Spleen (tissue), 11 donors: ENCODE measurements at regions not wholly inside any gene's neighbourhood (a gene's known extent, or its start where the extent isn't known, plus 50 kb on each side); places are given as distances from the start of the nearest gene placed in this dataset.

Source experiments
- DNase-seq: peaks from one replicate; pipeline ENCODE4 v3.0.0-alpha.2; 2020
- H3K27ac ChIP-seq, 8 donors: fragments of 200-600 bp; sonication (generic) in 7 of 8; 1 replicate in 4 of 8; 2 replicates in 4 of 8; pipeline versions ENCODE4 v1.5.0 to v1.8.0; 2016 to 2021; ENCODE audit warnings: inconsistent platforms in 4 of 8, mild to moderate bottlenecking in 4 of 8, moderate library complexity in 1 of 8
- H3K27me3 ChIP-seq, 7 donors: fragments of 200-600 bp; sonication (generic) in 6 of 7; replicated peaks in 1 of 7; 1 replicate in 4 of 7; 2 replicates in 3 of 7; pipeline versions ENCODE4 v1.5.0 to v1.8.0; 2016 to 2021; ENCODE audit warnings: inconsistent platforms in 3 of 7, mild to moderate bottlenecking in 1 of 7
- H3K36me3 ChIP-seq, 6 donors: fragments of 200-600 bp; sonication (generic) in 5 of 6; 1 replicate in 4 of 6; 2 replicates in 2 of 6; pipeline versions ENCODE4 v1.5.0 to v1.8.0; 2016 to 2021; ENCODE audit warnings: inconsistent platforms in 2 of 6
- H3K4me1 ChIP-seq, 6 donors: fragments of 200-600 bp; sonication (generic) in 5 of 6; 1 replicate in 3 of 6; 2 replicates in 3 of 6; pipeline versions ENCODE4 v1.5.0 to v1.8.0; 2016 to 2021; ENCODE audit warnings: inconsistent platforms in 3 of 6
- H3K4me3 ChIP-seq, 8 donors: fragments of 200-600 bp; sonication (generic) in 7 of 8; 1 replicate in 4 of 8; 2 replicates in 4 of 8; pipeline versions ENCODE4 v1.5.0 to v1.8.0; 2016 to 2021; ENCODE audit warnings: inconsistent platforms in 4 of 8, mild to moderate bottlenecking in 4 of 8, moderate library complexity in 2 of 8
- H3K9me3 ChIP-seq, 8 donors: fragments of 200-600 bp; sonication (generic) in 7 of 8; 1 replicate in 4 of 8; 2 replicates in 4 of 8; pipeline versions ENCODE4 v1.5.0 to v1.8.0; 2016 to 2021; ENCODE audit warnings: inconsistent platforms in 4 of 8
- CTCF ChIP-seq, 11 experiments: fragments of 200-600 bp in 7 of 11; fragments of 450-650 bp in 4 of 11; sonication (generic) in 4 of 11; IDR thresholded peaks in 8 of 11; conservative IDR thresholded peaks in 3 of 11; 1 replicate in 7 of 11; 2 replicates in 4 of 11; pipeline versions ENCODE4 v1.4.0 to v1.8.0; 2016 to 2021; ENCODE audit warnings: antibody characterized with exemption in 11 of 11, inconsistent platforms in 4 of 11, mild to moderate bottlenecking in 1 of 11
- POLR2A ChIP-seq, 3 donors: fragments of 450-650 bp; IDR thresholded peaks; one replicate each; pipeline ENCODE4 v1.5.1; 2017; ENCODE audit warnings: antibody characterized with exemption in 3 of 3, mild to moderate bottlenecking in 1 of 3
- POLR2AphosphoS5 ChIP-seq, 3 donors: sonication (generic); formaldehyde crosslinking; IDR thresholded peaks; one replicate each; pipeline ENCODE4 v1.5.1; 2017; ENCODE audit warnings: antibody characterized with exemption in 3 of 3
- WGBS, 5 donors: extraction: QIAGEN DNeasy Blood & Tissue Kit in 3 of 5; methylation state at CpG; one replicate each; pipeline versions ENCODE4 v1.1.5 to v1.1.7; 2013 to 2018; 5-methylcytosine and 5-hydroxymethylcytosine counted together
- intact Hi-C: fragments of 100-400 bp; cut with DNase I; formaldehyde crosslinking; loops from one replicate; pipeline ENCODE4 v1.15.0; 2023; ENCODE audit warnings: low total_unique reads
- donor health status: healthy with polysubstance abuse.
- donor health status: DM: no; HTN: no; CAD: no; lungs with moderate emphysema.
- donor health status: DM: no; HTN: no; CAD: no.
- donor health status: Bipolar disorder and iron deficiency.
- donor health status: healthy.
- donor health status: DM: no; HTN: no; CAD: no.
- donor health status: DM: yes; HTN: yes; CAD: no.

- no peaks in the 10 kb centered on the region for H3K36me3 ChIP-seq
- H3K27ac ChIP-seq = peak overlapping the region in 7 of 8 donors; percentile 63 to 86 (median 71)
- peak overlapping the region in 1 of 8 donors; percentile 47 for H3K4me3 ChIP-seq
- H3K4me1 ChIP-seq = peaks cover 36 to 63% (median 54%) of the 10 kb centered on the region in 6 donors
- DNase-seq = peak; percentile 83
- no peaks in the 10 kb centered on the region for H3K9me3 ChIP-seq
- 38 to 67% (median 43%) methylated on average over 10 of the region's 10 CpGs for WGBS, 5 donors
- TF ChIP-seq POLR2AphosphoS5 (IDR thresholded peaks at IDR 0.05) = peak in 1 of 3 donors; percentile 10
- TF ChIP-seq POLR2A (IDR thresholded peaks at IDR 0.05) = no peak
- H3K27me3 ChIP-seq = peaks cover 0 to 12% (median 0%) of the 10 kb centered on the region in 7 donors
- intact Hi-C loops = no loop called here
Observed at GRCh38 chr15:69666441-69666882, 213.8 kb downstream of the RPLP1 start.

- 34 to 52% (median 43%) methylated on average over 17 to 19 of the region's 19 CpGs for WGBS, 5 donors
- Histone ChIP-seq H3K4me3 (peak overlapping the region in 1 of 8 donors; percentile 47), H3K4me1 (peaks cover 36 to 63% (median 54%) of the 10 kb centered on the region in 6 donors), H3K36me3 (no peaks in the 10 kb centered on the region), H3K9me3 (no peaks in the 10 kb centered on the region), H3K27me3 (peaks cover 0 to 12% (median 0%) of the 10 kb centered on the region in 7 donors), H3K27ac (peak overlapping the region in 7 of 8 donors; percentile 63 to 86 (median 71))
- intact Hi-C loops = no loop called here
- no peak for TF ChIP-seq CTCF (IDR thresholded peaks at IDR 0.05 in 8 of 11, conservative IDR thresholded peaks at IDR 0.05 in 3 of 11)
- peak in 1 of 3 donors; percentile 49 for TF ChIP-seq POLR2AphosphoS5 (IDR thresholded peaks at IDR 0.05)
- peak; percentile 86 for DNase-seq
Observed at GRCh38 chr15:69666921-69667811, 214.5 kb downstream of the RPLP1 start.

GRCh38 chr15:69668039-69668705, 215.6 kb downstream of the RPLP1 start:
- intact Hi-C loops = no loop called here
- Histone ChIP-seq H3K9me3 (no peaks in the 10 kb centered on the region), H3K27ac (peak overlapping the region in 6 of 8 donors; percentile 15 to 86 (median 76)), H3K4me3 (peak overlapping the region in 1 of 8 donors; percentile 47), H3K36me3 (no peaks in the 10 kb centered on the region), H3K27me3 (peaks cover 0 to 12% (median 0%) of the 10 kb centered on the region in 7 donors), H3K4me1 (peaks cover 36 to 63% (median 54%) of the 10 kb centered on the region in 6 donors)
- DNase-seq = no peak
- 59 to 72% (median 69%) methylated on average over 6 of the region's 6 CpGs for WGBS, 5 donors
- no peak for TF ChIP-seq POLR2A (IDR thresholded peaks at IDR 0.05)
- TF ChIP-seq POLR2AphosphoS5 (IDR thresholded peaks at IDR 0.05) = no peak
- TF ChIP-seq CTCF (IDR thresholded peaks at IDR 0.05 in 8 of 11, conservative IDR thresholded peaks at IDR 0.05 in 3 of 11) = no peak

GRCh38 chr15:69668963-69669362, 216.3 kb downstream of the RPLP1 start:
- H3K4me1 ChIP-seq = peaks cover 36 to 63% (median 54%) of the 10 kb centered on the region in 6 donors
- H3K9me3 ChIP-seq = no peaks in the 10 kb centered on the region
- TF ChIP-seq CTCF (IDR thresholded peaks at IDR 0.05 in 8 of 11, conservative IDR thresholded peaks at IDR 0.05 in 3 of 11) (no peak), POLR2AphosphoS5 (IDR thresholded peaks at IDR 0.05) (peak; percentile 23 to 65 (median 35))
- no peaks in the 10 kb centered on the region for H3K36me3 ChIP-seq
- H3K27me3 ChIP-seq = peaks cover 0 to 9% (median 0%) of the 10 kb centered on the region in 7 donors
- intact Hi-C loops = no loop called here
- DNase-seq = peak; percentile 87
- peak overlapping the region in 1 of 8 donors; percentile 47 for H3K4me3 ChIP-seq
- peak overlapping the region in 6 of 8 donors; percentile 23 to 86 (median 76) for H3K27ac ChIP-seq
- 20 to 28% (median 24%) methylated on average over 4 of the region's 4 CpGs for WGBS, 5 donors
